ENCODE measurements at regions not wholly inside any gene's neighbourhood (a gene's known extent, or its start where the extent isn't known, plus 50 kb on each side); places are given as distances from the start of the nearest gene placed in this dataset.

DNA sequence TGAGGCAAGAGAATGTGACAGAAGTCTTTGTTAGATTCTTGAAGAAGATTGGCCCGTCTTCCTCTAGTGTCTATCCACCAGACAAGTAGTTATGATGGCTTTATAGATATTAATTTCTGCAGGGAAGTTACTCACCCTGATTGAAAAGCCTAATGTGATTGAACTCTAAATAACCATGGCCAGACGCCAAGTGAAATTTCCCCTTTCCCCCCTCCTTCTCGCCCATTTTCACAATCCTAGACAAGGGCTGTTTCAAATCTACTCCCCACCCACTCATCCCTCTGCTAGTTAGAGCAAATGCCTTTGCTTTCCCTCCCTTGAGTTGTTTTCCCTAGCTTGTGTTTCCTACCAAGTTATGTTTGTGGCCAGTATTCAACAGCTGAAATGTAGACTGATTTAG is 182.5 kb downstream of the TMEM167A start:
- H3K27ac ChIP-seq (ENCODE audit: low read depth in 1 of 2, low read length in 1 of 2): no peak overlapping the region
- DNase-seq (peak; percentile 79 to 94 (median 92)), ATAC-seq (ENCODE audit: insufficient read depth, low FRiP score) (no peak)

DNA sequence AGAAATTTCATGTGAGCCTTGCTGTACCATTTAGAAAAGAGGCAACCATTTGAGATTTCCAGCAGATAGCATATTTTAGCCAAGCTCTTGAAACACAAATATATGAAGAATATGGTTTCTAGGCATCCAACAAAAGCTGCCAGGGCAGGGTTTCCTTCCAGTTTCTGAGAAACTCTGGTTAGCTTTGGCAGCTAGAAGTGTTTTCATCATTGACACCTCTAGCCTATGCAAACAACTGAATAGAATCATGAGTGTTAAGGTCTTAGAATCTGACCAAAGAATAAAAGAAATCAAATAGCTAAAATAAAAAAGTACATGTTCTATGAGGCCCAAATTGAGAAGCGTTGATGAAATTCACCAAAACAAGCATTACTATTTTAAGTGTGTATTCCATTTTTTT is 188.1 kb downstream of the TMEM167A start:
- no peak for ATAC-seq (ENCODE audit: insufficient read depth, low FRiP score)
- Histone ChIP-seq H3K4me1 (ENCODE audit: control insufficient read depth in 5 of 5, insufficient read depth in 5 of 5, low read length in 5 of 5) (peaks cover 0 to 7% (median 0%) of the 10 kb centered on the region in 5 donors), H3K36me3 (ENCODE audit: control insufficient read depth in 4 of 4, insufficient read depth in 4 of 4, low read length in 4 of 4) (no peaks in the 10 kb centered on the region), H3K27me3 (ENCODE audit: control insufficient read depth in 3 of 3, insufficient read depth in 3 of 3, low read length in 2 of 3) (no peaks in the 10 kb centered on the region), H3K4me3 (no peak overlapping the region), H3K27ac (ENCODE audit: low read depth in 1 of 2, low read length in 1 of 2) (no peak overlapping the region), H3K9ac (ENCODE audit: insufficient read depth in 1 of 2, low read length in 2 of 2) (no peak overlapping the region), H3K9me3 (ENCODE audit: control insufficient read depth in 4 of 4, insufficient read depth in 3 of 4, low read length in 3 of 4) (no peaks in the 10 kb centered on the region)
- WGBS, 2 donors: 80 to 88% methylated on average over 1 of the region's 1 CpG
- no peak for DNase-seq
- TF ChIP-seq, protein P1, sequence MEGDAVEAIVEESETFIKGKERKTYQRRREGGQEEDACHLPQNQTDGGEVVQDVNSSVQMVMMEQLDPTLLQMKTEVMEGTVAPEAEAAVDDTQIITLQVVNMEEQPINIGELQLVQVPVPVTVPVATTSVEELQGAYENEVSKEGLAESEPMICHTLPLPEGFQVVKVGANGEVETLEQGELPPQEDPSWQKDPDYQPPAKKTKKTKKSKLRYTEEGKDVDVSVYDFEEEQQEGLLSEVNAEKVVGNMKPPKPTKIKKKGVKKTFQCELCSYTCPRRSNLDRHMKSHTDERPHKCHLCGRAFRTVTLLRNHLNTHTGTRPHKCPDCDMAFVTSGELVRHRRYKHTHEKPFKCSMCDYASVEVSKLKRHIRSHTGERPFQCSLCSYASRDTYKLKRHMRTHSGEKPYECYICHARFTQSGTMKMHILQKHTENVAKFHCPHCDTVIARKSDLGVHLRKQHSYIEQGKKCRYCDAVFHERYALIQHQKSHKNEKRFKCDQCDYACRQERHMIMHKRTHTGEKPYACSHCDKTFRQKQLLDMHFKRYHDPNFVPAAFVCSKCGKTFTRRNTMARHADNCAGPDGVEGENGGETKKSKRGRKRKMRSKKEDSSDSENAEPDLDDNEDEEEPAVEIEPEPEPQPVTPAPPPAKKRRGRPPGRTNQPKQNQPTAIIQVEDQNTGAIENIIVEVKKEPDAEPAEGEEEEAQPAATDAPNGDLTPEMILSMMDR (IDR thresholded peaks at IDR 0.05; ENCODE audit: control extremely low read depth, extremely low read depth): no peak

More for the DNA sequence above, 182.5 kb downstream of the TMEM167A start:
- H3K36me3 ChIP-seq (ENCODE audit: control insufficient read depth in 4 of 4, insufficient read depth in 4 of 4, low read length in 4 of 4): no peaks in the 10 kb centered on the region
- TF ChIP-seq, protein P1 (IDR thresholded peaks at IDR 0.05; ENCODE audit: control extremely low read depth, extremely low read depth): no peak
- H3K9me3 ChIP-seq (ENCODE audit: control insufficient read depth in 4 of 4, insufficient read depth in 3 of 4, low read length in 3 of 4): no peaks in the 10 kb centered on the region
- WGBS, 2 donors: 44 to 50% methylated on average over 3 of the region's 3 CpGs
- H3K4me1 ChIP-seq (ENCODE audit: control insufficient read depth in 5 of 5, insufficient read depth in 5 of 5, low read length in 5 of 5): peaks cover 0 to 22% (median 5%) of the 10 kb centered on the region in 5 donors
- H3K4me3 ChIP-seq: no peak overlapping the region
- H3K9ac ChIP-seq (ENCODE audit: insufficient read depth in 1 of 2, low read length in 2 of 2): no peak overlapping the region
- H3K27me3 ChIP-seq (ENCODE audit: control insufficient read depth in 3 of 3, insufficient read depth in 3 of 3, low read length in 2 of 3): no peaks in the 10 kb centered on the region

GRCh38 chr5:82886911-82887310 is 190.3 kb downstream of the TMEM167A start:
- Histone ChIP-seq H3K36me3 (ENCODE audit: control insufficient read depth in 4 of 4, insufficient read depth in 4 of 4, low read length in 4 of 4) (no peaks in the 10 kb centered on the region), H3K4me1 (ENCODE audit: control insufficient read depth in 5 of 5, insufficient read depth in 5 of 5, low read length in 5 of 5) (no peaks in the 10 kb centered on the region), H3K4me3 (no peak overlapping the region), H3K27me3 (ENCODE audit: control insufficient read depth in 3 of 3, insufficient read depth in 3 of 3, low read length in 2 of 3) (no peaks in the 10 kb centered on the region), H3K27ac (ENCODE audit: low read depth in 1 of 2, low read length in 1 of 2) (no peak overlapping the region), H3K9ac (ENCODE audit: insufficient read depth in 1 of 2, low read length in 2 of 2) (no peak overlapping the region), H3K9me3 (ENCODE audit: control insufficient read depth in 4 of 4, insufficient read depth in 3 of 4, low read length in 3 of 4) (no peaks in the 10 kb centered on the region)
- DNase-seq (no peak), ATAC-seq (ENCODE audit: insufficient read depth, low FRiP score) (no peak)
- 56 to 61% methylated on average over 1 of the region's 1 CpG for WGBS, 2 donors
- TF ChIP-seq, protein P1 (IDR thresholded peaks at IDR 0.05; ENCODE audit: control extremely low read depth, extremely low read depth): no peak
